ENCODE measurements at regions not wholly inside any gene's neighbourhood (a gene's known extent, or its start where the extent isn't known, plus 50 kb on each side); places are given as distances from the start of the nearest gene placed in this dataset.

- FAIRE-seq (no peak), DNase-seq (ENCODE audit: low read depth, low spot score) (no peak)
- Histone ChIP-seq H3K79me2 (ENCODE audit: control insufficient read depth, insufficient read depth, low read length) (no peaks in the 10 kb centered on the region), H4K20me1 (replicated peaks; ENCODE audit: control insufficient read depth, extremely low read depth, insufficient read depth, low read length) (no peaks in the 10 kb centered on the region), H3K4me3 (replicated peaks in 1 of 3; ENCODE audit: insufficient read depth in 1 of 3, low read depth in 1 of 3, low read length in 3 of 3) (no peak overlapping the region), H3K9ac (replicated peaks; ENCODE audit: extremely low read depth, insufficient read depth, low read length) (no peak overlapping the region), H3K36me3 (ENCODE audit: control insufficient read depth in 2 of 2, extremely low read depth in 1 of 2, insufficient read depth in 2 of 2, low read length in 2 of 2) (no peaks in the 10 kb centered on the region), H3K4me2 (ENCODE audit: insufficient read depth, low read length) (no peak overlapping the region), H3K27me3 (ENCODE audit: control insufficient read depth in 2 of 2, insufficient read depth in 2 of 2, low read length in 2 of 2) (no peaks in the 10 kb centered on the region), H2AFZ (ENCODE audit: low read depth, low read length) (no peak overlapping the region), H3K4me1 (ENCODE audit: control insufficient read depth, extremely low read depth, insufficient read depth, low read length) (no peaks in the 10 kb centered on the region), H3K9me1 (replicated peaks; ENCODE audit: control insufficient read depth, extremely low read depth, insufficient read depth, low read length) (no peaks in the 10 kb centered on the region), H3K27ac (ENCODE audit: insufficient read depth, low read depth, low read length) (no peak overlapping the region), H3K9me3 (replicated peaks; ENCODE audit: control insufficient read depth, insufficient read depth, low read length) (no peaks in the 10 kb centered on the region)
- dilution Hi-C loops (cut with MboI; ENCODE audit: extremely low pct_ligation_motif_present, low sequenced_read_pairs) (no loop called here), intact Hi-C loops (cut with micrococcal nuclease) (no loop called here)
- CTCF ChIA-PET: no interaction called here
- no TSS peak for BruUV-seq (replicated peaks)
- POLR2A ChIA-PET: no interaction called here
- TF ChIP-seq MAX (IDR thresholded peaks at IDR 0.05; ENCODE audit: insufficient read depth, insufficient read length) (no peak), POLR2AphosphoS5 (IDR thresholded peaks at IDR 0.05; ENCODE audit: insufficient read depth, low read depth, low read length) (no peak), JUN (IDR thresholded peaks at IDR 0.05; ENCODE audit: borderline replicate concordance, insufficient read depth, insufficient read length, low read depth) (no peak), FOS (IDR thresholded peaks at IDR 0.05; ENCODE audit: borderline replicate concordance, insufficient read depth, low read length) (no peak), POLR2A (IDR thresholded peaks at IDR 0.05; ENCODE audit: low read depth, low read length) (no peak), CTCF (IDR thresholded peaks at IDR 0.05; ENCODE audit: extremely low read depth in 1 of 2, insufficient read depth in 1 of 2, low read depth in 1 of 2, low read length in 2 of 2) (no peak)
These were observed 503.1 kb upstream of the TMEFF2 start for GRCh38 chr2:192697880-192698279.

- Histone ChIP-seq H3K4me1 (ENCODE audit: control insufficient read depth, extremely low read depth, insufficient read depth, low read length) (no peaks in the 10 kb centered on the region), H3K9me3 (replicated peaks; ENCODE audit: control insufficient read depth, insufficient read depth, low read length) (no peaks in the 10 kb centered on the region), H3K9me1 (replicated peaks; ENCODE audit: control insufficient read depth, extremely low read depth, insufficient read depth, low read length) (no peaks in the 10 kb centered on the region), H3K79me2 (ENCODE audit: control insufficient read depth, insufficient read depth, low read length) (no peaks in the 10 kb centered on the region), H3K27me3 (ENCODE audit: control insufficient read depth in 2 of 2, insufficient read depth in 2 of 2, low read length in 2 of 2) (no peaks in the 10 kb centered on the region), H4K20me1 (replicated peaks; ENCODE audit: control insufficient read depth, extremely low read depth, insufficient read depth, low read length) (no peaks in the 10 kb centered on the region), H2AFZ (ENCODE audit: low read depth, low read length) (no peak overlapping the region), H3K27ac (ENCODE audit: insufficient read depth, low read depth, low read length) (no peak overlapping the region), H3K36me3 (ENCODE audit: control insufficient read depth in 2 of 2, extremely low read depth in 1 of 2, insufficient read depth in 2 of 2, low read length in 2 of 2) (no peaks in the 10 kb centered on the region), H3K4me2 (ENCODE audit: insufficient read depth, low read length) (no peak overlapping the region), H3K9ac (replicated peaks; ENCODE audit: extremely low read depth, insufficient read depth, low read length) (no peak overlapping the region), H3K4me3 (replicated peaks in 1 of 3; ENCODE audit: insufficient read depth in 1 of 3, low read depth in 1 of 3, low read length in 3 of 3) (no peak overlapping the region)
- ChIA-PET CTCF (no interaction called here), POLR2A (no interaction called here)
- FAIRE-seq (no peak), DNase-seq (ENCODE audit: low read depth, low spot score) (no peak)
- no peak for TF ChIP-seq MYC (IDR thresholded peaks at IDR 0.05; ENCODE audit: low read depth, low read length)
- TF ChIP-seq MAX (IDR thresholded peaks at IDR 0.05; ENCODE audit: insufficient read depth, insufficient read length): no peak
- TF ChIP-seq POLR2AphosphoS5 (IDR thresholded peaks at IDR 0.05; ENCODE audit: insufficient read depth, low read depth, low read length): no peak
- no peak for TF ChIP-seq EZH2 (IDR thresholded peaks at IDR 0.05; ENCODE audit: borderline replicate concordance, low read depth, low read length, severe bottlenecking)
- TF ChIP-seq CTCF (IDR thresholded peaks at IDR 0.05; ENCODE audit: extremely low read depth in 1 of 2, insufficient read depth in 1 of 2, low read depth in 1 of 2, low read length in 2 of 2): no peak
- TF ChIP-seq POLR2A (IDR thresholded peaks at IDR 0.05; ENCODE audit: low read depth, low read length): no peak
- TF ChIP-seq JUN (IDR thresholded peaks at IDR 0.05; ENCODE audit: borderline replicate concordance, insufficient read depth, insufficient read length, low read depth): no peak
- TF ChIP-seq GATA2 (IDR thresholded peaks at IDR 0.05; ENCODE audit: insufficient read depth, insufficient read length, low read depth, low read length): no peak
- no peak for TF ChIP-seq FOS (IDR thresholded peaks at IDR 0.05; ENCODE audit: borderline replicate concordance, insufficient read depth, low read length)
- intact Hi-C loops (cut with micrococcal nuclease): no loop called here
- no TSS peak for BruUV-seq (replicated peaks)
- dilution Hi-C loops (cut with MboI; ENCODE audit: extremely low pct_ligation_motif_present, low sequenced_read_pairs): no loop called here
These were observed 502.1 kb upstream of the TMEFF2 start for GRCh38 chr2:192696857-192697256.

Data from endothelial cell of umbilical vein (primary cell).